Retinal pigment epithelial cell (primary cell): ENCODE measurements at regions not wholly inside any gene's neighbourhood (a gene's known extent, or its start where the extent isn't known, plus 50 kb on each side); places are given as distances from the start of the nearest gene placed in this dataset.

ENCODE experiments used
- DNase-seq: peaks from one replicate; pipeline ENCODE4 v3.0.0-alpha.2; 2010; ENCODE audit warnings: low read depth
- H3K4me3 ChIP-seq: 2 replicates; pipeline ENCODE4 v1.5.1; 2011; ENCODE audit warnings: mild to moderate bottlenecking, low read length, control low read depth, moderate library complexity
- CTCF ChIP-seq: conservative IDR thresholded peaks from 2 replicates; pipeline ENCODE4 v1.5.1; 2011; ENCODE audit warnings: low read depth, low read length, control low read depth, inconsistent platforms

- TF ChIP-seq CTCF = no peak
Observed at GRCh38 chr6:133754298-133754697, 134.6 kb upstream of the TCF21 start.

GRCh38 chr6:133756078-133756695, 132.7 kb upstream of the TCF21 start:
- TF ChIP-seq CTCF = no peak
- H3K4me3 ChIP-seq = no peak overlapping the region
- peak; percentile 80 for DNase-seq

More at GRCh38 chr6:133754298-133754697, 134.6 kb upstream of the TCF21 start:
- H3K4me3 ChIP-seq = no peak overlapping the region
- no peak for DNase-seq

GRCh38 chr6:133757335-133757734, 131.6 kb upstream of the TCF21 start:
- TF ChIP-seq CTCF = no peak
- DNase-seq = no peak
- no peak overlapping the region for H3K4me3 ChIP-seq

GRCh38 chr6:133758815-133759335, 130.0 kb upstream of the TCF21 start:
- no peak for TF ChIP-seq CTCF
- H3K4me3 ChIP-seq = no peak overlapping the region
- no peak for DNase-seq

GRCh38 chr6:133759524-133759923, 129.4 kb upstream of the TCF21 start:
- TF ChIP-seq CTCF = no peak
- DNase-seq = no peak
- H3K4me3 ChIP-seq = no peak overlapping the region

- no peak for DNase-seq
- no peak for TF ChIP-seq CTCF
- no peak overlapping the region for H3K4me3 ChIP-seq
Observed at GRCh38 chr6:133761706-133762105, 127.2 kb upstream of the TCF21 start.
